ENCODE measurements at regions not wholly inside any gene's neighbourhood (a gene's known extent, or its start where the extent isn't known, plus 50 kb on each side); places are given as distances from the start of the nearest gene placed in this dataset.
"Not testable (repeated sequence)": the region's sequence is repeated elsewhere in the genome, so short reads cannot be mapped to it uniquely, and the experiment has no call there.

- DNase-seq: no peak
Observed at GRCh38 chr10:119996944-119997343, 104.4 kb downstream of the SEC23IP start.

DNA sequence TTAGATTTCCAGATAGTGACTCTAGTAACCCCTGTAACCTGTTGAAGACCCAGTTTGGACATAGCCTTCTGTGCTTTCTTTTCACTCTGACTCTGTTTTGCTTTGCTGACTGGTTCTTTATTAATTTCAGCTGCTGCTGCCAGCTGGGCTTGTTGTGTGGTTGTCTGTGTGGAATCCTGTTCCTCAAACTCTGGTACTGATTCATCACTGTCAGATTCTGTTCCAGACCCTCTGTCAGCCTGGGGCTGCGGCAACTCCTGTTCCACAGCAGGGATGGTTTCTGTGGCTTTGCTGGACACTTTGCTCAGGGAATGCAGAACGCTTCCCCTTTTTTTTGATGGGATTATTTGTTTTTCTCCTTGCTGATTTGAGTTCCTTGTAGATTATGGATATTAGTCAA, 104.9 kb downstream of the SEC23IP start:
- no peak for DNase-seq

DNA sequence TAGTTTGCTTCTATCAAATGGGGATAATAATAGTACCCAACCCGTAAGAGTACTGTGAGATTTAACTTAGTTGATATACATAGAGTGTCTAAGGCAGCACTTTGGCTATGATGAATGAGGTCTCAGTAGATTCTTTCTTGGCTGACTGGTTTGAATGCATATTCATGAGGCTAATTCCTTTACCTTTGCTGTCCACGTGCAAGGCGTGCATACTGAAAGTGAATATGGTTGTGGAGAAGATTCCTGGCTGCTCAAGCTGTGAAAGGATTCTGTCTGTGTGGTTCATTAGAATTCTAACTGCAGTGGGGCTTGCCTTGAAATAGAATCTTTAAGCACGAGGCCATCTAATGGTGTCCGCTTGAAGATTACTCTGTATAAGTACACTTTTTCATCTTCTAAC, 110.3 kb downstream of the SEC23IP start:
- DNase-seq: no peak

- no peak for DNase-seq
Observed at GRCh38 chr10:120005207-120006201, 113.0 kb downstream of the SEC23IP start.

DNA sequence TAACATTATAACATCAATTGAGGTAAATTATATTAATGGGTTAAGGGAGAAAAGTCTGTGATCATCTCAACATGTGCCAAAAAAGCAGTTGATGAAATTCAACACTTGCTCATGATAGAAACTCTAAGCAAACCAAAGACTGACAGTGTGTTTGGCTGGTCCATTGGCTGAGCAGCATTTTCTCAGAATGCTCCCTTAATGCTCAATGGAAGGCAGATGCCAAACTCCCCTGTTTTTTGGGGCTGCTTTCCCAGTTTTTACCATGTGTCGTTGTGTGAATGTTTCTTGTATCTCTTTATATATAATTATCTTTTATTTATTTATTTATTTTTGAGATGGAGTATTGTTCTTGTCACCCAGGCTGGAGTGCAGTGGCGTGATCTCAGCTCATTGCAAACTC, 114.7 kb downstream of the SEC23IP start:
- DNase-seq: no peak

GRCh38 chr10:120011359-120012130, 119.0 kb downstream of the SEC23IP start:
- no peak for DNase-seq

DNA sequence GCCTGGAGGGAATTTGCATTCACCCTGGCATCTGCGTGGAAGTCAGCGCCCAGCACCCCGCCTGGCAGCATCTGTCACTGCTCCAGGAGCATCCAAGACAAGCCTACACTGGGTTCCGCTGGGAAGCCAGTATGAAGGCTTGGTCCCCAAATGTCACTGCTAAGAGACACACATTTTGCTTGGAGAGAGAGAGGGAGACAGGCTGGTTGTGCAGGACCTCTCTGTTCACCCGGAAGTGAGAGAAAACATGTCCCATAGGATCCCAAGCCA, 119.5 kb downstream of the SEC23IP start:
- no peak for DNase-seq

DNA sequence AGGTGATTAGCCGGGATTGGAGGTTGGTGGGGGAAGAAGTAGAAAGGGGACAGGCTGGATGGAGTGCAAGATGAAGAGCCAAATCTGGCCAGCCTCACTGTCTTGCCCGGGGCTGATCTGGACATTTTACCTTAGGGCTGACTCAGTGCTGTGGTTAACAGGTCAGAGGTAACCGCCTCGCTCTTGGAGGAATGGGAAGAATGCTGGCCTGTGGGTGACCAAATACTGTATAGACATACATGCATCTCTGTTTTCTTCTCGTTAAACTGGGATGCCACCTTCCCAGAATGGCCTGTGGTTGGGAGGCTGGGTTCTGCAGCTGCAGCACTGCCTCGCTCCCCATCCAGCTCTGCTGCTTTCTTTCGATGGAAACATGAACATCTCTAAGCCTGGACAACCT, 120.0 kb downstream of the SEC23IP start:
- DNase-seq: no peak

DNA sequence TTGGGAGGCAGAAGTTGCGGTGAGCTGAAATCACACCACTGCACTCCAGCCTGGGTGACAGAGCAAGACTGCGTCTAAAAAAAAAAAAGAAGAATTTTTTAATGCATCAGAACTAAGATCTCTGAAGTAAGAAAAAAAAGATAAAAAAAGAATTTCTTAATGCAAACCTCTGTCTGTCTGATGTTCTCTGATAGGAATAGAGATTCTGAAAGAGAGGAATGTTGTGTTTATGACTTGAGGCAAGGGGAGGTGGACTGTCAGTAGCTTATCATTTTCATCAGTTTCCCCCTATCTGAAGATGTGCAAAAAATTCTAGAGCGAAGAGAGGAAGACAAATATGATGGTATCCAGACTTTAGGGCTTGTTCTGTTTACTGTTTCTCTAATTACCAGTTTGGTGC, 121.5 kb downstream of the SEC23IP start:
- DNase-seq: no peak

DNA sequence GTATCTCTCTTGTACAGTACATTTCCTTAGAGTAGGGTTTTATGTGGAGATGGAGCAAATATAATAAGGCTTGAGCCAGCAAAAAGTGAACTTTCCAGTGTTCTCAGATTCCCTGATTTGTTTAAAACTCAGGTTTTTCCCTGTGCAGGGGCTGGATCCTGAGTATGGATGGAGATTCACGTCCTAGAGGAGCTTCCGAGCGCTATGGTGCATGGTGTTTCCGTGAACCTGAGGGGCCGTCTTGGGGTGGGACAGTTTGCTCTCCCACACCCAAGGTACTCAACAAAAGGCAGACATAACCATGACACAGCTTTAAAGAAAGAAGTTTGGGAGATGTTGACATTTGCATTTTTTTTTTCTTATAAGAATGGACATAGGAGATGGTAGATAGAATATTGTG, 122.5 kb downstream of the SEC23IP start:
- no peak for DNase-seq

DNA sequence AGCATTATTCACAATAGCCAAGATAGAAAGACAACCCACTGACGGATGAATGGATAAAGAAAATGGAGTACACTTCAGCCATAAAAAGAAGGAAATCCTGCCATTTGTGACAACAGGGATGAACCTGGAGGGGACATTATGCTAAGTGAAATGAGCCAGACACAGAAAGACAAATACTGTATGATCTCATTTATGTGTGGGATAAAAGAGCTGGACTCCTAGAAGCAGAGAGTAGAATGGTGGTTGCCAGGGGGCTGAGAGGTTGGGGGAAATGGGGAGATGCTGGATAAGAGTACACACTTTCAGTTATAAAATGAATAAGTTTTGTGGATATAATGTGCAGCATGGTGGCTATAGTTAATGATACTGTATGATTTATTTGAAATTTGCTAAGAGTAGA, 124.4 kb downstream of the SEC23IP start:
- no peak for DNase-seq

DNA sequence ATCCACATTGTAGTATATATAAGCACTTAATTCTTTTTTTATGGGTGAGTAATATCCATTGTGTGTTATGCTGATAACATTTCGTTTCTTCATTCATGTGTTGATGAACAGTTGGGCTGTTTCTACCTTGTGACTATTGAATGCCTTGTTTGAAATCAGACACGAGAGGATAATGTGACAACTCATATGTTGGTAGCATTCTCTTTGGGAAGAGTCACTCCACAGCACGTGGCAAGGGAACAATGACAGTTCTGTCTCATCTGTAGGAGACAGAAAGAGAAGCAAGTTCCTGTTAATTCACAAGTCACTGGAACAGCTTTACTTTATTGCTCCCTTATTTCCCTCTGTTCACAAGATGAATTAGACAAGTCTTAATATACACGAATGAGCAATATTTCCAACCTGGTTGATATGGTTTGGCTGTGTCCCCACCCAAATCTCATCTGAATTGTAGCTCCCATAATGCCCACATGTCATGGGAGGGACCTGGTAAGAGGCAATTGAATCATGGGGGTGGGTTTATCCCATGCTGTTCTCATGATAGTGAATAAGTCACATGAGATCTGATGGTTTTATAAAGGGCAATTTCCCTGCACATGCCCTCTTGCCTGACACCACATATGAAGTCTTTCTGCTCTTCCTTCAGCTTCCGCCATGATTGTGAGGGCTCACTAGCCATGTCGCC, 125.3 kb downstream of the SEC23IP start:
- no peak for DNase-seq

DNA sequence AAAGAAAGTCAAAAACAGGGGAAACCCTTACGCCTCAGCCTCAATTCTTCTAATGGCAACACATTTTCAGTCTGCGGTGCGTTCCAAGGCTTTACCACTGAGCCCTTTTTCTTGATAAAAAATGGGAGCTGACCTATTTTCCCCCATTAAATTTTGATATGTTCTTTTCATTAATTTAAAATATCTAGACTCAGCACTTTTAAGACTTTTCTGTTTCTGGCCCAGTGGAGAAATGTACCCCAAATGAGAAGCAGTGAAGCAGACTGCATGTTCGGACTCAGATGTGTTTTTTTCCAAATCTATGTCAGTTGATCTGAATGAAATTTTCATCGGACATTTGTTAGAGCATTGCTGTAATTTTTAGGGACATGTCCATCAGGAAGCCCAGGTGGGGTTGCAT, 126.2 kb downstream of the SEC23IP start:
- DNase-seq: no peak

DNA sequence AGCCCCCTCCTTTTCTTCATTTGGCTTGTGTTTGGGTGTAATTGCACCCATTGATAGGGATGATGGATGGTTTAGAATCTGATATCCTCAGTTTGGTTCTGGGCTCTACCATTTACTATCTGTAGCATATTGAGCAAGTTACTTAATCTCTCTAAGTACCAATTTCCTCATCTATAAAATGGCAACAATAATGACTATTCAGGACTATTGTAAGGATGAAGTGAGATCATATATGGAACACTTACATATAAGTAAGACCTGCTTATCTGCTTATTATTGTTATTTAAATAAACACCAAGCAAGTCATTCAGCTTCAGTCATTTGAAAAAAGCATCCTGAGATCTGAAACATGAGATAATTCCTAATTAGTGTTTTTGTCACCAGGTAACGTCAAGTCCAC, 127.0 kb downstream of the SEC23IP start:
- DNase-seq: no peak

DNA sequence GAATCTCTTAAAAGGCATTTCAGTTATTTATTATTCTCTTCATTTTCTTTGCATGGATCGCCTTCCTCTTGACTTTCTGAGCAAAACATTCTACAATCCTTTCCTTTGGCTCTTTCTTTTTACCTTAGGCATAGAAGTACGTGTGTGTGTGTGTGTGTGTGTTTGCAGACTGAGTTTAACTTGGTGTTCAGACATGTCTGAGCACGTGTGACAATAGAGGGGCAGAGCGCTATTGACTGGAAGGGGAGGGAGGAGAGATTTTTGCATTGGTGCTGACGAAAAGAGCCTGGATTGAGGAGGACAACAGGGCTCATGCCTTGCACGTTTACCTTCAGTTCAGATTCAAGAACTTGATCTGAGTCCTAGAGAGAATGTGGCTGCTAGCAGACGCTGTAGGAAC, 129.8 kb downstream of the SEC23IP start:
- DNase-seq: no peak

DNA sequence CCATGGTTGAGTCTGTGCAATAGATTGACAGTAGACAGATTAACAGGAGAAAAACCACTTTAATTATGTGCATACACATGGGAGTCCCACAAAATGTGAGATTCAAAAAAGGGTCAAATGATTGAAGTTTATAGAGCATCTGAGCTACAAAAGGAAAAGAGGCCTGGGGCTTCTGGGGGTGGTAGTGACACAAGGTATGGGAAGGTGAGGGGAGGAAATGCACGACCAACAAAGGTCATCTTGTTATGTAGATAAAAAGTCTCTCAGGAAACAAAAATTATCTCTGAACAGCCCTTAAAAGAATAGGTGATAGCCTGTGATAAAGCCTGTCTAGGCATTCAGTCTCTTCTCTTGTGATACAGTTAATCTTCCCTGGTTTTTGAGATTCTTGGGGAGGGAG, 141.7 kb downstream of the SEC23IP start:
- DNase-seq: no peak

GRCh38 chr10:120039046-120039445, 146.5 kb downstream of the SEC23IP start:
- no peak for DNase-seq

- no peak for DNase-seq
Observed at GRCh38 chr10:120039826-120040225, 147.3 kb downstream of the SEC23IP start.

GRCh38 chr10:120041807-120042559, 149.5 kb downstream of the SEC23IP start:
- DNase-seq: no peak

- no peak for DNase-seq
Observed at GRCh38 chr10:120042705-120043104, 150.2 kb downstream of the SEC23IP start.

DNA sequence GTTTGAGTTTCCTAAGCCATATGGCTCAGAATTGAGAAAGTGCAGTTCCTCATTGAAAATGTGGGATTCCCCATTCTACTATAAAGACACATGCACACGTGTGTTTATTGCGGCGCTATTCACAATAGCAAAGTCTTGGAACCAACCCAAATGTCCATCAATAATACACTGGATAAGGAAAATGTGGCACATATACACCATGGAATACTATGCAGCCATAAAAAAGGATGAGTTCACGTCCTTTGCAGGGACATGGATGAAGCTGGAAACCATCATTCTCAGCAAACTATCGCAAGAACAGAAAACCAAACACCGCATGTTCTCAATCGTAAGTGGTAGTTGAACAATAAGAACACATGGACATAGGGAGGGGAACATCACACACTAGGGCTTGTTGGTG, 154.8 kb downstream of the SEC23IP start:
- DNase-seq: not testable (repeated sequence)

- DNase-seq: no peak
Observed at GRCh38 chr10:120047926-120048325, 155.4 kb downstream of the SEC23IP start.

GRCh38 chr10:120048391-120048790, 155.9 kb downstream of the SEC23IP start:
- no peak for DNase-seq

Measured in SHP77 treated with DMSO at 0.1 percent for 48 hours (cell line).